ENCODE measurements at regions not wholly inside any gene's neighbourhood (a gene's known extent, or its start where the extent isn't known, plus 50 kb on each side); places are given as distances from the start of the nearest gene placed in this dataset.

DNA sequence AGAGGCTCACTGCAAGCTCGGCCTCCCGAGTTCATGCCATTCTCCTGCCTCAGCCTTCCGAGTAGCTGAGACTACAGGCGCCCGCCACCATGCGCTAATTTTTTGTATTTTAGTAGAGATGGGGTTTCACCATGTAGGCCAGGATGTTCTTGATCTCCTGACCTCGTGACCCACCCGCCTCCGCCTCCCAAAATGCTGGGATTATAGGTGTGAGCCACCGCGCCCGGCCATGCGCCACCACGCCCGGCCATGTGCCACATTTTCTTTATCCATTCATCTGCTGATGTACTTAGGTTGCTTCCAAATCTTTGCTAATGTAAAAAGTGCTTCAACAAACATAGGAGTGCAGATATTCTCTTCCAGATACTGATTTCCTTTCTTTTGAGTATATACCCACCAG is 408.6 kb downstream of the CAAP1 start:
- no peak for DNase-seq

GRCh38 chr9:26477963-26478362 is 414.6 kb downstream of the CAAP1 start:
- no peak for DNase-seq

DNA sequence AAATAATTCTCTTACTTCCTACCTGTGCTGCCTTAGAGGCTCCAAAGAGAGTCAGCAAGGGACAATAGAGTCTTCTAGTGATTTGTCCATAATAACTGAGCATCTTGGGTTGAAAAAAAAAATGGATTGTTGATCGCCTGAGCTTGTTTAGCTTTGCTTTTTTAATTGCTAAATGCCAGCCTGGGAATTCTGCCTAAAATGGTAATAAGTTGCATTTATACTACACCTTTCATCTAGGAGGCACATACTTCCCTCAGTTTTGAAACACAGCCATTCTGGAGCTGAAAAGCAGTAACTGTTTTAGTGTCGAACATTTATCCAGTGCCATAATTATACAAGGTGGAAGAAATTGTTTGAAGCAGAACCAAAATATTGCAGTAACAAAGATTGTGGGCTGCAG is 421.3 kb downstream of the CAAP1 start:
- DNase-seq, result no peak

DNA sequence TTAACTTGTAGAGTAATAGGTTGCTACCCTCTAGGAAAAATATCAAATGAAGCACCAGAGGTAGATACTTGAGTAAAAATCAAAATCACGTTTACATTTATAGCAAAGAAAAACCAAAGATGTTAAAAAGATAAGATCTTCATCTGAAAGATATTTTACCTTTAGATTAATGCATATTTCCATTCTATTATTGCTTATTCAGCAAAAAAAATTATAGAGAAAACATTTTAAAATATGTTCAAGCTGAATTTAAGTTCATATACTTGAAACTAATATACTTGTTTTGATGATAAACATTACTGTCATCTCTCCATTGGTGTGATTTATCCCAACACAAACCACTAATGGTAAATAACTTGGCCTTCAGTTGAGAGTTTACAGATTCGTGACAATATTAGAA is 422.3 kb downstream of the CAAP1 start:
- no peak for DNase-seq

DNA sequence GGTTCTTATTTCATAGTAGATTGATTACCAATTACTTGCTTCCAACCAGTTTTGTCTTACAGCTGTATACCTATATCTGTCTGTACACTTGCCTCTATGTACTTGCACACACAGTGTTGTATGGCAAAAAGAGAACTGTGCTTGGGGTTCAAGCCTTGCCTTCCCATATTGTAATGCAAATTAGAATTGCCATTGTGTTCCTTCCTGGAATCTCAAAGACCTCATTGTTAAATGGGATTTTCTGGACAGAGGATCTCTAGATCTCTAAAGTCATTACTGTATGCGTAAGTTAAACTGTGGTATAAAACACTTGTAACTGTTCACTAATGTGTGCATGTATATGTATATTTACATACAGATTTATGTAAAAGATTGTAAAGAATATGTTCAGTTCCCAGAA is 428.8 kb downstream of the CAAP1 start:
- no peak for DNase-seq

DNA sequence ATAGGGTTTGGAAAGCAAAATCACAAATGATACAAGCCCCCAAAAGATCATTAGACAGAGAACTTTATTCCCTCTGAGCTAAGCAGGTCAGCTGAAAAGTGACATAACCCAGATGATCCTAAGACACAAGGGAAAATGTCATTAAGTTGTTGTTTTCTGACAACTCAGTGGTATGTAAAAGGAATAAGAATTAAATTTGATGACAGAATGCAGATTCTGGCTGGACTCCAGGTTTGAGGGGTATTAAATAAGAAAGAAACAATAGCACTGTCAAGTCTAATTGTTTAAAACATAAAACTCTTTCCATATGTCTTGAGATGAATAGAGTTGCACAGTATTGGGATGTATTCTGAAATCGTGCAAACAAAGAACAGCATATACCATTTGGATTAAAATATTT is 429.9 kb downstream of the CAAP1 start:
- DNase-seq, result no peak

DNA sequence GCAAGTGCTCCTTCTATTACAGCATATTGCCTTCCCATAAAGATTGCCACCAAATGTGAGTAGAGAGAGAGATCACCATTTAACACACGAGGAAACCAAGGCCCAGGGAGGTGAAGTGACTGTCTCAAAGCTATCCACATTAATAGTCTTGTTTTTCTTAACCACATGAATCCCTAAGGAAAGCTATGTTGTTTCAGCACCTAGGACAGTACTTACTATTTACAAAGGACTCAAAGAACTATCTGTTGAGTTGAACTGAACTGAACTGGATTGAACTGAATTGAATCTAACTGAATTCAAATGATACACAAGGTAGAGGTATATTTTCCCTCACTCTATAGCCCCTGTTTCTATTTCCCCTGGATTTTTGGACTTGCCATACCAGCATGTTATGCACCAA is 430.4 kb downstream of the CAAP1 start:
- no peak for DNase-seq

GRCh38 chr9:26460624-26461023 is 432.0 kb downstream of the CAAP1 start:
- DNase-seq, result no peak

DNA sequence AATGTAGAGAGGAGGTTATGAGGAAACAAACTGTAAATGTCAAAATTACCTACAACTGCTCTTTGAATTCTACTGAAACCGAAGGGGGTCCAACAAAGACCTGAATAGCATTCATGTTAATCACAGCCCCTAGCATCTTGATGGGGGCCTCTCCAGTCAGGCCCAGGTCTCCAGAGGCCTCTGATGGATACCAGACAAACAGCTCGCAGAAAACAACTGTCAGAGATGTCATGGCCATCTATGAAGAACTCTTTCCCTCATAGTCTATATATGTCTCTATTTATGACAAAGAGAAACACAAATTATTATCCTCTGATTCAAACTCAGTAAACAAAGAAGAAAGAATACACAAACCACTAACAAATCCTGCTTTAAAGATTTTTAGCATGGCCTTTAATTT is 432.6 kb downstream of the CAAP1 start:
- DNase-seq, result no peak

GRCh38 chr9:26458054-26458453 is 434.5 kb downstream of the CAAP1 start:
- no peak for DNase-seq

DNA sequence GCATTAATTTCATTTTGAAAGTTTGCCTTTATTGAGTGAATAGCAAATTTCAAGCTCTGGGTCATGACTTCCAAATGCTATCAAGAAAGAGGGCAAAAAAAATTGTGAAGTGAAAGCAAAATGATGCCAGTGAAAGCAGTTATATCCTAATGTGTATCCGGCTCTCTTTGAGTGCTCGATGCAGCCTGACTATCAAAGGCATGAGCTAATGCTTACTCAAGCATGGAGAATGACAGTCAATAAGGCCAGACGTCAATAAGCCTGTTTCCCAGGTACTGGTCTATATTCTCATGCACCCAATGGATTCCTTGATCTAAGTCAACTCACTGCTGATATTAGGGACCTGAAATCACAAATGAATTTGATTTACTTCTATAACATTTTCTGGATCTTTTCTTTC is 435.5 kb downstream of the CAAP1 start:
- peak; percentile 36 for DNase-seq

- no peak for DNase-seq
Observed at GRCh38 chr9:26439061-26439624, 453.5 kb downstream of the CAAP1 start.

- DNase-seq, result no peak
Observed at GRCh38 chr9:26437056-26437711, 455.4 kb downstream of the CAAP1 start.

DNA sequence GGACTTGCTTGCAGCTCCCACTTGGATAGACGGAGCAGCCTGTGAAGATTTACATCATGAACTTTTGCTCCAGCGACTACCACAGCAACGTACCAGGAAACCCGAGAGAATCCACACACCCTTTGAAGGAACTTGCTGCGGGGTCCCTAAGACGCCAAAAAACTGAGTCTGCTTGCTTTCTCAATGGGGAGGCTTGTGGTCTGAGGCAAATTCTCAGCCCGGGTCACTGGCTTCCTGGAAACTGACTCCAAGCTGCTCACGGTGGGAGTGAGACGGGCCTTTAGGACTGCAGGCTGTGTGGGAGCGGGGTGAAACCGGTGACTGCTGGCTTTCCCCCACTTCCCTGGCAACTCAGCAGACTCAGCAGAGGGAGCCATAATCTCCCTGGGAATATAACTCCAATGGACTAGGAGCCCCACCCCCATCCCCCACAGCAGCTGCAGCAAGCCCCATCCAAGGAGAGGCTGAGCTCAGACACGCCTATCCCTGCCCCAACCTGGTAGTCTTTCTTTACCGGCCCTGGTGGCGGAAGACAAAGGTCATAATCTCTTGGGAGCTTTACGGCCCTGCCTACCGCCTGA is 466.0 kb downstream of the CAAP1 start:
- DNase-seq, result no peak

- DNase-seq, result no peak
Observed at GRCh38 chr9:26418480-26418879, 474.1 kb downstream of the CAAP1 start.

DNA sequence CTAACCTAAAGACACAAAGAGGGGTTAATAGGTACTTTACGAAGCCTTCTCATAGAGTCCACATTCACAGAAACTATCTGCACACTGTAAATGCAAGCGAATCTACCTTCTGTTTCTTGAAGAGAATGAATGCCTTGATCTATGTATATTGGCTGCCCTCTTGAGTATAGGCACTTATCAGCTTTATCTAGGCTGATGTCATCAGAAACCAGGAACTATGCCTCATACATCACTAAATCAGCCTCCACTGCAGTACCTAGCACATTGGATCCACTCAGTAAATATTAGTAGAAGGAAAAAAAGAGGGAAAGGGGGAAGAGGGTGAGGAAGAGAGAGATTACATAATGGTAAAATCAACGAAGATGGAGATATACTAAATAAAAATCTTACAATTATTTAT is 477.1 kb downstream of the CAAP1 start:
- no peak for DNase-seq

DNA sequence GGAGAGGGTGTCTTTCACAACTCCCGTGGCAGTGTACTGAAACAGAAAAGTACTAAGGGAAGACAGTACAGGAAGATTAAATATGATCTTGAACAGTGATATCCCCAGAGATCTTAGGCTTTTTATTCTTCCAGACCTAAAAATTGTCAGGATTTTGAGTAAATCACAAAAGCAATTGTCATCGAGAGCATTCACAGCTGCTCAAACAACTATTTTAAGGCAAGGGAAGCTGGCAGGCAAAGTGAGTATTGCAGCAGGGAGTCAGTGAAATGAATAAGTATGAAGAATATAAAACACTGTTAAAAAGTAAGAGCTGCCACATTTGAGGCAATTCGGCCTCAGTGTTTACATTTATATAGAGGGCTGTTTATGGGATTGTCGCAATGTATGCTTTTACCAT is 479.0 kb downstream of the CAAP1 start:
- no peak for DNase-seq

DNA sequence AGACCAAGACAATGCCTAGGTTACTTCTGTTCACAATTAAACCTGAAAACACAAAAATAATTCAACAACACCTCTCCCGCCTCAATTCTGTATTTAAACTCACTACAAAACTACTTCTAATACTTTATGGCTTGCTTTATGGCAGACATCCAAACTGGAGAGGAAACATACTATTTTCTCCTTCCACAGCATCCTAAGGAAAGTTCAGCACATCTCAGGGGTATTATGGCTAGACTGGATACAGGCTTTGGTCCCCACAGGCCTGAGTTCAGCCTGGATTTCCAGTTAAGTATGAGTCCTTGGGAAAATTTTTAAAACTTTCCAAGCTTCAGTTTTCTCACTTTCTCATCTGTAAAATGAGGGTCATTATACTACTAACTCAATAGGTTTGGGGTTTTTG is 480.2 kb downstream of the CAAP1 start:
- DNase-seq, result no peak

- no peak for DNase-seq
Observed at GRCh38 chr9:26406676-26407075, 485.9 kb downstream of the CAAP1 start.

DNA sequence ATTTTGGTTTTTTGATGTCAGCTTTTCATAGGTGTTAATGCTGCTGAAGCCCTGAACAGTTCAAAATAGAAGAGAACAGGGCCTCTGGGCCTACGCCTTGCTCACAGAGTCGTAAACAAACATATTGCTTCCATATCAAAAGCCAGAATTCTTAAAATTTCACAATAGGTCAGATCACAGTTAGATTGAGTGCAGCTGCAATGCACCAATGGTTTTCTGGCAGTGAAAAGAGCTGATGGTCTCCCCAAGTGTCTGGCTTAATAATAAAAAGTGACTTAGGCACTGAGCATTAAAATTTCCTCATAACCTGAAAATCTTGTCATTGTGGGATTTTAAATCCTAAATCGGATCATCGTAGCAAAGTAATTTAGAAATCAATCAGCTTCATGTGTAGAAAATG is 493.0 kb downstream of the CAAP1 start:
- no peak for DNase-seq

DNA sequence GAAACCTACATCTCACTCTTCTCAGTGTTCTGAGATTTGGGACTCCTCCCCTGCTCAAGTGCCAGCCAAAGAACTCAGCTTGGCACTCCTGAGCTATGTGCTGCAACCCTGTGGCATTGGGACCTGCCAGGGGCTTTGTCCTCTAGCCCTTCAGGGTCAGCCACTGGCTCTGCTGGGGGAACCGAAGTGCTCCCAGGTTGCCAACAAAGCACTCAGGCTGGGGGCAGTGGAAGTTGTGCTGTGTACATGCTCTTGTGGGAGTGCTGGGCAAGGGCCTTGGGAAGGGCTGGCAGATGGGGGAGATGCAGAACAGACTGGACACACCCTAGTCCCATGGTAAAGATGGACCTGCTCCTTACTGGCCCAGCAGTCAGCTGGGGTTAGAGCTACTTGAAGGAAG is 498.6 kb downstream of the CAAP1 start:
- no peak for DNase-seq

DNA sequence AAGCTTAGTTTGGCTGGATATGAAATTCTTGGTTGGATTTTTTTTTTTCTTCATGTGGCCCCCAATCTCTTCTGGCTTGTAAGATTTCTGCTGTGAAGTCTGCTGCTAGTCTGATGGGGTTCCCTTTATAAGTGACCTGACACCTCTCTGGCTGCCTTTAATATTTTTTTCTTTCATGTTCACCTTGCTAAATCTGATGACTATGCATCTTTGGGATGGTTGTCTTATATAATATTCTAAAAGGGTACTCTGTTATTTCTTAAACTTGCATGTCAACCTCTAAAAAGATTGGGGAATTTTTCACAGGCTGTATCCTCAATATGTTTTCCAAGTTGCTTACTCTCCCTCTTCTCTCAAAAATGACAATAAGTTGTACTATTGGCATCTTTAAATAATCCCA is 500.0 kb downstream of the CAAP1 start:
- no peak for DNase-seq

DNA sequence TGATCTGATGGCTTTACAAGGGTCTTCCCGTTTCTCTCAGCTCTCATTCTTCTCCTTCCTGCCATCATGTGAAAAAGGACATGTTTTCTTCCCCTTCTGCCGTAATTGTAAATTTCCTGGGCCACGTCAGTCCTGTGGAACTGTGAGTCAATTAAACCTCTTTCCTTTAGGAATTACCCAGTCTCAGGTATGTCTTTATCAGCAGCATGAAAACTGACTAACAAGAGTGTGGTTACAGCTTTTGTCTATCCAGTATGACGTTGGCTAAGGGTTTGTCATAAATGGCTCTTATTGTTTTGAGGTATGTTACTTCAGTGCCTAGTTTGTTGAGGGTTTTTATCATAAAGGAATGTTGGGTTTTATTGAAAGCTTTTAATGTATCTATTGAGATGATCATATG is 501.6 kb downstream of the CAAP1 start:
- DNase-seq, result no peak

DNA sequence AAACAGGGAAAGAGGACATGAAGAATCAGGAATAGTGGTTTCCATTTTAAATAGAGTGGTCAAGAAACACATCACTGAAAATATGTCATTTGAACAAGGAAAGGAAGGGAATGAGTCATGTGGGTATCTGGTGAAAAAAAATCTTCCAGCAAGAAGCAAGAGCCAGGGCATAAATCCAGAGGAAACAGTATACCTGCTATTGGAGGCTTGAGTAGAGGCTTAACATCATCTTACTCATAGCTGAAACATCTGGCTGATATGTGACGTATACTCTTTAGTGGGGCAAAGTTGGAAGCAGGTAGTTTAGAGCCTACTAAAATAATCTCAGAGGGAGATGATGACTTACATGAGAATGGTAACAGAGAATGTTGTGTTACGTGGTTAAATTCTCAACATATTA is 517.2 kb downstream of the CAAP1 start:
- no peak for DNase-seq

DNA sequence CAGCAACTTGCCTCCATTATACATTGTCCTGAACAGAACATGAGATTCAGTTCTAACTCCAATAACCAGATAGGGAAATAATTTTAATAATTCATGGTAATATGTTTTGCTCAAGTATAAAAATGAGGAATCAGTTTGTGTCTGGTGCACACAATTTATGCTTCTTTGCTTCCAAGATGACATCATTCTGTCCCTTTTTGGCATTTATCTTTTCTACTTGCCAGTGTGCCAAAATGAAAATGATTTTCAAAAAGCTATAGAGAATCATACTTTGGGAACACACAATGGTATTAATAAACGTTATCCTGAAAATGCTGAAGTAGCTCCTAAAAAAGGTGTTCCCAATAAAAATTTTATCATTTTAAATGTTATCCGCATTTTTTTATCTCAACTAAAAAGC is 519.0 kb downstream of the CAAP1 start:
- no peak for DNase-seq

All from NCI-H2029 treated with DMSO at 0.1 percent for 48 hours (cell line).